ENCODE measurements at regions not wholly inside any gene's neighbourhood (a gene's known extent, or its start where the extent isn't known, plus 50 kb on each side); places are given as distances from the start of the nearest gene placed in this dataset.
A peak's percentile ranks its signal among the peaks of the same experiment; 100 is the strongest.

DNA sequence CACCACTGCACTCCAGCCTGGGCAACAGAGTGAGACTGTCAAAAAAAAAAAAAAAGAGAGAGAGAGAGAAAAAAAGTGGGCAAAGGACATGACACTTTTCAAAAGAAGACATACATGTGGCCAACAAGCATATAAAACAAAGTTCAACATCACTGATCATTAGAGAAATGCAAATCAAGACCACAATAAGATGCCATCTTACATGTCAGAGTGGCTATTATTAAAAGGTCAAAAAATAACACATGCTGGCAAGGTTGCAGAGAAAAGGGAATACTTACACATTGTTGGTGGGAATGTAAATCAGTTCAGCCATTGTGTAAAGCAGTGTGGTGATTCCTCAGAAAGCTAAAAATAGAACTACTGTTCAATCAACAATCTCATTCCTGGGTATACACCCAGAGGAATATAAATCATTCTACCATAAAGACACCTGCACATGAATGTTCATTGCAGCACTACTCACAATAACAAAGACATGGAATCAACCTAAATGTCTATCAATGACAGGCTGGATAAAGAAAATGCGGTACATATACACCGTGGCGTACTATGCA, 94.9 kb upstream of the TRIM2 start:
- no peak for DNase-seq

DNA sequence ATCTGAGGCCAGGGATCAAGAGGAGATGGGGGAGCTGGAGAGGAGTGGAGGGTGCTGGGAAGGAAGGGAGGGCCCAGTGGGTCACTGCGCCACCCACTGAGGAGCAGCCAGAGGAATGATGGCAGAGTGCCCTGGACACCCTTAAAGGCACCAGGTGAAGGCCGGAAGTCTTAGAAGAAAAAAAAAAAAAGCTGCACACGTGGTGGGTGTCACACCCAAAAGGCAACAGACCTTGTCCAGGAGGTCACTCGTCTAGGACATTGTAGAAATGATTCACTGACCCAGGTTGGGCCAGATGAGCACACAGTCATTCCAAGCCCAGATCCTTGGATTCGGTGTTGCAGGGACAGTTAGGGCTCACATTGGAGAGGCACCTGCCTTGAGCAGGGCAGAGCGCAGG, 93.5 kb upstream of the TRIM2 start:
- DNase-seq: no peak

DNA sequence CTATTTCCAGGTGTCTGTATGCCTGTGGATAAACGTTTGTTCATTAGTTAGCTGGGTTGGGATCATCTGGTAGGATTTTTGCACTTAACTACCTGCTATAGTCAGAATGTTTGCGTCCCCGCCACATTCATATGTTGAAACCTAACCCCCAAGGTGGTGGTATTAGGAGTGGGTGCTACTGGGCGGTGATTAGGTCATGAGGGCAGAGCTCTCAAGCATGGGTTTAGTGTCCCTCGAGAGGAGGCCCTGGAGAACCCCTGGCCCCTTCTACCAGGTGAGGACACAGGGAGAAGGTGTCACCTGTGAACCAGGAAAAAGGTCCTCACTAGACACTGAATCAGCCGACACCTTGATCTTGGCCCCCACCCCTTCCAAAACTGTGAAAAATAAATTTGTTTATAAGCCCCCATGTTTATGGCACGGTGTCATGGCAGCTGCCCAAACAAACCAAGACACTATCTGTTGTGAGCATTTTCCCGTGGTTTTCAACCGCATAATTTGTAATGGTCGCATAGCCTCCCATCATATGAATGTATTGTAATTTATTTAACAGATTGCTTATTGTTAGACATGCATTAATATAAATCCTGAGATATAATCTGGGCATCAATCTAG, 92.7 kb upstream of the TRIM2 start:
- no peak for DNase-seq

DNA sequence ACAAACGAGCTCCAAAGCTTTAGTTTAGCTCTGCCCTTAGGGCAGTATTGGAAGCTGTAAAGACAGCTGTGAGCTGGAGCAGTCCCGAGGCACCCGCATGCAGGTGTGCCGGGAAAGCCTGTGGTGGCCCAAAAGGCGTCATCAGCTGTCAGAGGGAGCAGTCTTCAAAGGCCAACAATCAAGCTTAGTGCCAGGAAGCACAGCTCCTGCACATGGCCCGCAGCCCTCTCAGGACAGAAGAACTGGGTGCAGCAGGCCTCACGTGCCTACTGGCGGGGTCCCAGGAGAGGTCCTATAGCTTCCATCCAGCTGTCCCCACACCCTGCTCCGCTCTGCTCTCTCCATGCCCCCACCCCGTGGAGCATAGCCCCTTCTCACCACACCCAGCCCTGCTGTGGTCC, 92.2 kb upstream of the TRIM2 start:
- no peak for DNase-seq

DNA sequence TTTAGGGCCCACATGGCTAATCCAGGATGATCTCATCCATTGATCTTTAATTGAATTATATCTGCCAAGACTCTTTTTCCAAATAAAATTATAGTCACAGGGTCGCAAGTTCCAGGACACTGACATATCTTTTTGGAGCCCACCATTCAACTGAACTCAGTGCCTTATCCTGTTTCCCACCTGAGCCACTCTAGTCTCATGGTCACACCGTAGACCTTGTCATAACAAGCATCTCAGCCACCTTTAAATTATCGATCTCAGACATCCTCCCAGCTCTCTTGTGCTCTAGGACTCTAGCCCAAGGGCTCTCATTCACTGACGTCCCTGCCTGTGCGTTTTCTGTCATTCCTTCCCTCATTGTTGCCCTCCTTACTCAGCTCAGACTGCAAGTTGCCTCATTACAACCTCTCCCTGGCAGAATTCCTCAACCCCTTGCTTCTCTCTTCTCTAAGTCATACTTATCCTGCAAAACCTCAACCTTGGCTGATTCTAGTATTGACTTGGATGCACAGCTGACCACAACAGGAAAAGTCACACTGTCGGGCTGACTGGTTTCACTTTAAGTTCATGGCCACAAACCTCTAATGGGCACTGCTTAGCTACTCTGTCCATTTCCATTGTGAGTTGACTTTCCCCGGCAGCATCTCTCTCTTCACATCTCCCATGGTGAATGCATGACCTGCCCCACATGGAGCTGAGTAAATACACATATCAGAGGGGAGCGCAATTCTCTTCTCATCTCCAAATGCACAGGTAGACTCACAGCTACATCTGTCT, 91.0 kb upstream of the TRIM2 start:
- DNase-seq: no peak

GRCh38 chr4:153113838-153114105, 90.5 kb upstream of the TRIM2 start:
- peak; percentile 23 for DNase-seq

- peak; percentile 44 for DNase-seq
These were observed 89.4 kb upstream of the TRIM2 start for GRCh38 chr4:153114771-153115321.

DNA sequence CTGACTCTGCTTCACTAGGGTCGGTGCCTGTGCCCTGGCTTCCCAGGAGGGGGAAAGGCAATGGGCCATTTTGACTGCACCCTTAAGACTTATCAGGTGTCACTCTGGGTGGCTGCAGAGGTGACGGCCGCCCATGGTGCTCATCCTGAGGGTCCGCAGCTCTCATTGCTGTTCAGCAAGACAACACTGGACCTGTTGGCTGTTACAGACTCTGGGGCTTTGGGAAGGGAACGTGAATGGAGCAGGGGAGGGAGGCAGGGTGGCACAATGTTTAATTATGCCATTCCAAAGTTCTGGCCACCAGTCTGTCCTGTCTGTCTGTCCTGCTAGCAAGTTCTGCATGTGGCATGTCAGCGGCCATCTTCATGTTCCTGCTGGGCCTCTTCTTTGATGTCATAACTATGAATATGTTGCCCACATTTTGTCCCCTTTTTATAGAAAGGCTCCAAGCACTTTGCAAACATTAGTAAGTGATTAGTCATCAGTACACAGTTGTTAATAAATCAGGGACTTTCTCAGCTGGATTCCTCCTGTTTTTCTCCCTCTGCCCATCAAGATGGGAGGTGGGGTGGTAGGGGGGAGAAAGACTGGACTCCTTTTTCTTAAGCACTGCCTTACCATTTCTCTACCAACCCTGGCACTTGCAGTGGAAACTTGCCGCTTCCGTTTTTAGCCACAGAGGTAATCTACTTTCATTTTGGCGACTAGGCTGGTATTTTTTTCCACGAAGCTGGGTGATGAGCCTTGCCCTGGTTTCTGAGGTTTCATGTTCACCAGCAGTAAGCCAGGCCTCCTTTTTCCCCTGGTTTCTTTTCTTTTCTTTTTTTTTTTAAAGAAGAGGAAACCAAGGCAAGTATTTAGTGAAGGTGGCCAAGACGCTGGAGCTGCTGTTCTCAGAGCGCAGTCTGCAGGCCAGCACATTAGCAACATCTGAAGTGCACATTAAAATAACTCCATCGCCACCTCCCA, 88.6 kb upstream of the TRIM2 start:
- peak; percentile 83 for DNase-seq

DNA sequence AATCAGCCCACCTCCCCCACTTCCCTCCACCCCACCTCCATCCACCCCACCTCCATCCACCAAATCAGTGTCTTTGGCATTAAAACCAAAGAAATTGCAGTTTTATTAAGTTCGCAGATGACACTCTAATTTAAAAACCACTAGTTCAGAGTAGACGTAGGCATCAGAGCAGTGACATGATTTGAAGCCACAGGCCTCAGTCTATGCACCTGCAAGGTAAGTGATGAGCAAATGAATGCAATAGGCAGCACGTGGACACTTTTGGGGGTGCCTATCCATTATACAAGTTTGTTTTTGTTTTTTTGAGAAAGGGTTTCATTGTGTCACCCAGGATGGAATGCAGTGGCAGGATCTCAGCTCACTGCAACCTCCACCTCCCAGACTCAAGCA, 88.0 kb upstream of the TRIM2 start:
- DNase-seq: no peak

DNA sequence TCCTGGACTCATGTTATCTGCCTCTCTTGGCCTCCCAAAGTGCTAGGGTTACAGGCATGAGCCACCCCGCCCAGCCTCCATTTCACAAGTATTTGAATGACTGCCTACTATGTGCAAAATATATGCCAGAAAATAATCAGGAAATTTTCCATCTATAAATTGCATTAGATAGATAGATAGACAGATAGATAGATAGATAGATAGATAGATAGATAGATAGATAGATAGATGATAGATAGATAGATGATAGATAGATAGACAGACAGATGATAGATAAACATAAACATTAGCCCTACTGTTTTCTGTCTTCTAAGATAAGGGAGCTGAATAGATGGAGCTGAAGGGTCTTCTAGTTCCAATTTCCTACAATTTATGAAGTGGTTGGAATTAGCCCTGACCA, 87.4 kb upstream of the TRIM2 start:
- DNase-seq: no peak

- no peak for DNase-seq
These were observed 86.7 kb upstream of the TRIM2 start for GRCh38 chr4:153117554-153117953.

DNA sequence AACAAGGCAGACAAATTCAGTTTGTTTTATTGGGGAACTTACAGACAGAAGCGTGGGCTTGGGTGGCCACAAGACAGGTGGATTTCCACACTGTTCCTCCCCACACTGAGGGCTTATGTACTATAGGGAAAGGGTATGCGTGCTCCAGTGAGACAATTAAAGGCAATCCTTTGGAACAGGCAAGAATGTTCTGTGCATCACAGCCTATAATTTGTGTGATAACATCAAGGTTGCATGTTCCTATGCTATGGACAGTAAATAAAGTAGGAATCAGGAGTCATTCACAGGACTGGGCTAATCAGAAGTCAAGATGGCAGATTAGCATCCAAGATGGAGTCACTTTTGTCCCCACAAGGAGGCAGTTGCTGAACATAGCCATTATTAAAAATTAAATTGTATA, 84.6 kb upstream of the TRIM2 start:
- no peak for DNase-seq

GRCh38 chr4:153120235-153120634, 84.0 kb upstream of the TRIM2 start:
- DNase-seq: no peak

GRCh38 chr4:153122855-153123254, 81.4 kb upstream of the TRIM2 start:
- no peak for DNase-seq

DNA sequence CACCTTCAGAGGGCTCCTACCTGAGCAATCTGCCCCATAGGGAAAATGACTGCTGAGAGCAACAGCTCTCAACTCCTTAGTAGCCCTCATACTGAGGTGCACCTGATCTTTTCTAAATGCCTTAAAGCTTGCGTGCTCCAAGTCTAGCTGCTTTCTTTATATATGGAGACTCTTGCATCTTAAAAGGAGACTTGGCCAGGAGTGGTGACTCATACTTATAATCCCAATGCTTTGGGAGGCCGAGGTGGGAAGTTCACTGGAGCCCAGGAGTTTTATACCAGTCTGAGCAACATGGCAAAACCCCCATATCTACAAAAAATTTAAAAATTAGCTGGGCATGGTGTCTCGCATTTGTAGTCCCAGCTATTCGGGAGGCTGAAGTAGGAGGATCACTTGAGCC, 78.1 kb upstream of the TRIM2 start:
- no peak for DNase-seq

DNA sequence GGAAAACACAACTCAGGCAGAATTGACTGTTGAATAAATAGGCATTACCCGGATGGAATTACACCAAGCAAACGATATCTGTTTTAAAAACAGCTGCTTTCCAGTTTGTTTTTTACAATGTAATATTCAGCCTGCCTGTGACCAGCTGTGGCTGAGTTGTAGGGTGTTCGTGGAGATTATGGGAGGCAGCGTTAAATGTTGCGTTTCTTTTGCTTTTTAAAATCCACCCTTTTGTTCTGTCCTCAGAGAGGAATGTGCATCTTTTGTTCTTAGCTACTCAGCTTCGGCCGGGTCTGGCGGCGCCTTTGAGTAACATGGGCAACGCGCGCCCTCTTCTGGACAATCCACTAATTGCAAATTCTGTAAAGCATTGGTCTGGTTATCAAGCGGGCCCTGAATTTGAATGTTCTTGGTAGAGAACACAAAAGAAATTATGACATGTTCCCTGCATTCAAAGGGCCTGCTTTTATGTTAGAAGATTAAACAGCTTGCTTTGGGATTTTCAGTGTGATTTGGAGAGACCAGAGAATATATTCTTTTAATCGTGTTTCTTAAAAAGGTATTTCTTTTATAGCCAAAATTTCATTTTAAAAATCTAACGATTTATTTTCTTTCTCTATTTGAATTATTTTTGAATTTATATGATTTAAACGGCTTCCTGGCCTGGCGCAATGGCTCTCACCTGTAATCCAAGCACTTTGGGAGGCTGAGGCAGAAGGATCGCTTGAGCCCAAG, 76.3 kb upstream of the TRIM2 start:
- peak; percentile 94 for DNase-seq

DNA sequence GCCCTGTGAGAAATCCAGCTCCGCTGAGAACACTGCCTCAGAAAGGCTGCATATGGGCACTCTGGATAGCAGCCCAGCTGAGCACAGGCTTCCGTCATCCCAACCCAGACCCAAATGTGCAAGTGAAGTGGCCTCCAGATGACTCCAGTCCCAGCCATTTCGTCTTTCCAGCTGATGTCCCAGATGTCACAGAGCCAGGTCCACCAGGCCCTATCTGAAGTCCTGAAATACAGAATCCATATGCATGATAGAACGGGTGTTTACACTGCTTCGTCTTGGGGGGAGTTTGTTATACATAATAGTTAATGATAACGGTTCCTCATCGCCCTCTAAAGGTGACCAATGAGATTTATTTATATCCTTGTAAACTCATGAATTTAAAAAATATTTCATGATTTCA, 72.6 kb upstream of the TRIM2 start:
- peak; percentile 61 for DNase-seq

GRCh38 chr4:153137159-153137558, 67.1 kb upstream of the TRIM2 start:
- DNase-seq: peak; percentile 69

DNA sequence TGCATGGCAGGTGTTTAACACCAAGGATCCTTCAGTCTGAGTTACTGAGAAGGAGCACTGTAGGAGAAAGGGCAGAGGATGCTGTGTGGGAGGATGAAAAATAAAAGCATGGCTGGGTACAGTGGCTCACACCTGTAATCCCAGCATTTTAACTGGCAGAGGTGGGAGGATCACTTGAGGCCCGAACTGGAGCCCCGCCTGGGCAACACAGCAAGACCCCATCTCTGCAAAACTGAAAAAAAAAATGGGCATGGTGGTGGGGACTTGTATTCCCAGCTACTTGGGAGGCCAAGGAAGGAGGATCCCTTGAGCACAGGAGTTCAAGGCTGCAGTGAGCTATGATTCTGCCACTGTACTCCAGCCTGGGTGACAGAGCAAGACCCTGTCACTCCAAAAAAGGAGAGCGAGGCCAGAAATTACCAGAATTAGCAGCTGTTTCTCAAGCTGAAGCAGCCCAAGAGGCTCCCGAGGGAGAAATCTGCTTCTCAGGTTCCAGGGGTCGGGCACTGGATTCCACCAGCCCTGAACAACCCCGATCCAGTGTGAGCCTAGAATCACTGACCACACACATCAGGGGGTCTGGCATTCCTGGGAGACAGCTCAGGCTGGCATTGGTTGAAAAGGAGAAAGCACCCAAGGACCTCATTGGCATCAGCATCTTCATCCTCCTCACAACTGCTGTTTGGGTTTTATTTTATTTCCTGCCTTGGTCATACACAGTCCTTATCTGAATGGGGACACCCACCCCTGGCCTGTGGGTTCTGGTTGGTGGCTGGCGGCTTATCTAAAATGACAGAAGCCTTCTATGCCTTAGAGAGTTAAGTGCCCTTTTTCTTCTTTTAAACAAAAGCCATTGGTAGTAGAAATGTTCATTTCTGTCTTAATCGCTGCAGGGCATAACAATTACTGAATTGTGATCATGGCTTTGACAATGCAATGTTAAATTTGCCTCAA, 66.3 kb upstream of the TRIM2 start:
- DNase-seq: peak; percentile 98

DNA sequence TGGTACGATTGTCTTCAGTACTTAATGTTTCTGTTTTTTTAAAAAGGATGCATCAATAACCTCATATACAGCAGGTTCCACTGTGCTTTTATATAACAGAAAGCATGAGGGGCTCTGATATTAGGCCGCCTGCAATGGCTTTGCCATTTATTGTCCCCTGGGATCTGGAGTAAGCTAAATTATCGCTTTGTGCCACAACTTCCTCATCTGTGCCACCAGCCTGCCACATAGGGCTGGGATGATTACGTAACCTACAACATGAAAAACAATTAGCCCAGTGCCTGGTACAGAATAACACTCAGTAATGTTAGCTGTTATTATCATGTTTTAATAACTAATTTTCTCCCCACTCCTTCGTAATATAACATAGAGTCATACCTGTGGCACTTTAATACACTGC, 65.5 kb upstream of the TRIM2 start:
- peak; percentile 95 for DNase-seq

DNA sequence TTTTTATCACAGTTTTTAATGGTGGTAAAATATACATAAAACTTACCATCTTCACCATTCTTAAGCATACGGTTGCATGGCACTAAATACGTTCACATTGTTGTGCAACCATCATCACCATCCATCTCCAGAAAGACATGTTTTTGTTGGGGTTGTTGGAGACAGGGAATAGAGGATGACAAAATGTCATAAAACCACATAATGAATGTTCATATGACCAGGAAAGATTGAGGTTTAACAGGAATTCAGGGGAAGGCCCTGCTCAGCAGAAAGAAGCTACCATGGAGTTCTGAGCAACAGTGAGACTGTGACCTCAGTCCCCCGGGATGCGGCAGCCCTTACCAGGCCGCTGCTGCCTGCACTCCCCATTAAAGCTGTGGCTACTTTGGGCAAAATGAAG, 63.9 kb upstream of the TRIM2 start:
- DNase-seq: no peak
